GM12878 (cell line): ENCODE measurements at regions not wholly inside any gene's neighbourhood (a gene's known extent, or its start where the extent isn't known, plus 50 kb on each side); places are given as distances from the start of the nearest gene placed in this dataset.

Experiments used
- ATAC-seq: fragments of 200-7000 bp; cut with Tn5 transposase; 3 replicates; pipeline ENCODE4 v1.9.1; 2020; ENCODE audit warnings: mild to moderate bottlenecking, moderate library complexity
- BruUV-seq: library from RNA; stranded (reverse); fragments of 400-500 nt; replicated peaks from 2 replicates; lab custom pipeline; 2021; lab: Mats Ljungman, UMichigan
- CTCF ChIA-PET: fragments of 300-600 bp; sonication (Branson Sonifier 250); formaldehyde crosslinking; extraction: SDS; loops from one replicate; lab custom pipeline; 2021; ENCODE audit warnings: inconsistent platforms; lab: Yijun Ruan, JAX
- POLR2A ChIA-PET: fragments of 350-600 bp; formaldehyde crosslinking; extraction: SDS; loops from one replicate; lab custom pipeline; 2021; ENCODE audit warnings: inconsistent platforms; lab: Charles Lee
- RAD21 ChIA-PET: fragments of 300-600 bp; sonication (Branson Sonifier 250); formaldehyde crosslinking; loops from one replicate; lab custom pipeline; 2023; ENCODE audit warnings: antibody characterized with exemption; ENCODE audit not compliant: unreplicated experiment; lab: Charles Lee
- SMC1A ChIA-PET: fragments of 300-600 bp; sonication (Branson Sonifier 250); formaldehyde crosslinking; loops from one replicate; lab custom pipeline; 2023; ENCODE audit not compliant: unreplicated experiment, uncharacterized antibody; lab: Charles Lee
- DNase-seq: peaks from one replicate; pipeline ENCODE4 v3.0.0-alpha.2; 2011; ENCODE audit warnings: low read depth, low spot score
- FAIRE-seq: peaks from 3 replicates; lab custom pipeline; 2011; peaks lifted over from hg19 to GRCh38; lab: Jason Lieb, UNC
- H2AFZ ChIP-seq: 2 replicates; pipeline ENCODE4 v1.6.0; 2011; ENCODE audit warnings: low read depth, low read length, control low read depth; ENCODE audit not compliant: control insufficient read depth
- H3K27ac ChIP-seq: 2 replicates; pipeline ENCODE4 v1.5.1; 2011; ENCODE audit warnings: control low read depth; ENCODE audit not compliant: control insufficient read depth, insufficient read depth
- H3K27me3 ChIP-seq, 2 experiments: replicated peaks in 1 of 2; 2 replicates each; pipeline versions ENCODE4 v1.6.0 to v1.6.1; 2011; ENCODE audit warnings: low read length in 1 of 2; ENCODE audit not compliant: control insufficient read depth in 2 of 2, insufficient read depth in 2 of 2
- H3K36me3 ChIP-seq, 2 experiments: 2 replicates each; pipeline ENCODE4 v1.5.1; 2011; ENCODE audit warnings: low read length in 1 of 2; ENCODE audit not compliant: control insufficient read depth in 2 of 2, insufficient read depth in 2 of 2
- H3K4me1 ChIP-seq: 2 replicates; pipeline ENCODE4 v1.6.1; 2011; ENCODE audit warnings: mild to moderate bottlenecking, low read length, moderate library complexity, mixed read lengths; ENCODE audit not compliant: control insufficient read depth, insufficient read depth
- H3K4me2 ChIP-seq: 2 replicates; pipeline ENCODE4 v1.6.0; 2011; ENCODE audit warnings: control low read depth; ENCODE audit not compliant: control insufficient read depth, insufficient read depth
- H3K4me3 ChIP-seq: fragments of 200-600 bp; sonication (generic); 2 replicates; pipeline ENCODE4 v1.5.1; 2016
- H3K79me2 ChIP-seq: 2 replicates; pipeline ENCODE4 v1.6.0; 2011; ENCODE audit warnings: low read length; ENCODE audit not compliant: control insufficient read depth, insufficient read depth
- H3K9ac ChIP-seq: 2 replicates; pipeline ENCODE4 v1.8.0; 2011; ENCODE audit warnings: low read length, control low read depth, mixed read lengths; ENCODE audit not compliant: control insufficient read depth, insufficient read depth
- H3K9me3 ChIP-seq: replicated peaks from 3 replicates; pipeline ENCODE4 v1.5.1; 2011; ENCODE audit warnings: mild to moderate bottlenecking, low read length; ENCODE audit not compliant: control insufficient read depth, insufficient read depth
- H4K20me1 ChIP-seq: 2 replicates; pipeline ENCODE4 v1.6.0; 2011; ENCODE audit not compliant: control insufficient read depth, insufficient read depth
- RAD21 ChIP-seq: IDR thresholded peaks from 2 replicates; pipeline ENCODE4 v1.6.1; 2011; ENCODE audit warnings: mild to moderate bottlenecking, low read depth, low read length, moderate library complexity; ENCODE audit not compliant: insufficient read depth
- SMC3 ChIP-seq: IDR thresholded peaks from 2 replicates; pipeline ENCODE4 v1.6.1; 2011; ENCODE audit warnings: low read length, improper control_type of control experiment, borderline replicate concordance
- WGBS: methylation state at CpG from one replicate; pipeline ENCODE4 v1.1.6; 2016; ENCODE audit warnings: low lambda C conversion rate; ENCODE audit not compliant: insufficient replicate concordance, insufficient coverage; ENCODE audit errors: missing lambda C conversion rate; 5-methylcytosine and 5-hydroxymethylcytosine counted together
- in situ Hi-C: fragments of 300-500 bp; cut with MboI; formaldehyde crosslinking; loops from 9 replicates; pipeline ENCODE4 v1.14.3; 2018; ENCODE audit warnings: mixed read lengths
- intact Hi-C: fragments of 100-400 bp; cut with micrococcal nuclease; formaldehyde crosslinking; loops from one replicate; pipeline ENCODE4 v1.14.2; 2022; ENCODE audit not compliant: unreplicated experiment
- TF ChIP-seq, protein P1 (sequence below), 3 experiments: IDR thresholded peaks in 2 of 3; conservative IDR thresholded peaks in 1 of 3; 2 replicates each; pipeline ENCODE4 v1.5.1; 2011; ENCODE audit warnings: low read depth in 3 of 3, low read length in 3 of 3, mild to moderate bottlenecking in 3 of 3, control low read depth in 2 of 3, moderate library complexity in 2 of 3, inconsistent platforms in 1 of 3, mixed read lengths in 1 of 3; ENCODE audit not compliant: control insufficient read depth in 2 of 3, insufficient read depth in 1 of 3; ENCODE audit errors: extremely low read depth in 1 of 3
- TF ChIP-seq, protein P2 (sequence below): fragments of 450-650 bp; IDR thresholded peaks from 2 replicates; pipeline ENCODE4 v1.6.1; 2016; ENCODE audit warnings: mild to moderate bottlenecking, moderate library complexity, borderline replicate concordance

DNA sequence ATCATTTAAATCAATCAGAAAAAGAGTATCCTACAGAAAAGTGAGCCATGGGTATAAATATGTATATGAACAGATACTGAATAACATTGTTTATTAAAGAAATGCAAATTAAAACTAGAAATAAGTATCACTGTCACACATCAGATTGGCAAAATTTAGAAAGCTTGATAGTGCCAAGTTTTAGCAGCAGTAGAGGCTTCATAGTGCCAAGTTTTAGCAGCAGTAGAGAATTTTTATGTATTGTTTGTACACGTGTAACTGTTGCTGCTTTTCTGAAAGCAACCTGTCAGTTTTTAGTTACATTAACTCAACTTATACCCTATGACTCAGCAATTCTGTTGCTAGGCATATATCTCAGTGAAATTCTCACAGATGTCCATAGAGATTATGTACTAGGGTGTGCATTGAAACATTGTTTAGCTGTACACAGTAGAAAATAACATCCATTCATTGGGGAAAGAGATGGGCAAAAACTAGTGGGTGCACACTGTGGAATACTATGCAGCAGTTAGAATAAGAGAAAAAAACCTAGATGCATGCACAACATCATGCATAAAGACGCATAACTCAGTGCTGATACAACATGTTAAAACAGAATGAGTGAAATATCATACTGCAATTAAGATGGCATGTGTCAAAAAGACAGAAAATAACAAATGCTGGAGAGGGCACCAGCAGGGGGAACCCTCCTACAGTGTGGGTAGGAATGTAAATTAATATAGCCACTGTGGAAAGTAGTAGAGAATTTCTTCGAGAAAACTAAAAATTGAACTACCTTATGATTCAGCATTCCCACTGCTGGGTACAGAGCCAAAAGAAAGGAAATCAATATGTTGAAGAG, 294.5 kb upstream of the NT5C1B start:
- 20% methylated on average over 3 of the region's 3 CpGs for whole genome bisulfite sequencing
- RAD21 ChIA-PET = no interaction called here
- H3K79me2 ChIP-seq = no peaks in the 10 kb centered on the region
- TF ChIP-seq RAD21 = peak; percentile 50; the same call in 1 of the 2 replicates
- TF ChIP-seq, protein P1, sequence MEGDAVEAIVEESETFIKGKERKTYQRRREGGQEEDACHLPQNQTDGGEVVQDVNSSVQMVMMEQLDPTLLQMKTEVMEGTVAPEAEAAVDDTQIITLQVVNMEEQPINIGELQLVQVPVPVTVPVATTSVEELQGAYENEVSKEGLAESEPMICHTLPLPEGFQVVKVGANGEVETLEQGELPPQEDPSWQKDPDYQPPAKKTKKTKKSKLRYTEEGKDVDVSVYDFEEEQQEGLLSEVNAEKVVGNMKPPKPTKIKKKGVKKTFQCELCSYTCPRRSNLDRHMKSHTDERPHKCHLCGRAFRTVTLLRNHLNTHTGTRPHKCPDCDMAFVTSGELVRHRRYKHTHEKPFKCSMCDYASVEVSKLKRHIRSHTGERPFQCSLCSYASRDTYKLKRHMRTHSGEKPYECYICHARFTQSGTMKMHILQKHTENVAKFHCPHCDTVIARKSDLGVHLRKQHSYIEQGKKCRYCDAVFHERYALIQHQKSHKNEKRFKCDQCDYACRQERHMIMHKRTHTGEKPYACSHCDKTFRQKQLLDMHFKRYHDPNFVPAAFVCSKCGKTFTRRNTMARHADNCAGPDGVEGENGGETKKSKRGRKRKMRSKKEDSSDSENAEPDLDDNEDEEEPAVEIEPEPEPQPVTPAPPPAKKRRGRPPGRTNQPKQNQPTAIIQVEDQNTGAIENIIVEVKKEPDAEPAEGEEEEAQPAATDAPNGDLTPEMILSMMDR (IDR thresholded peaks at IDR 0.05 in 2 of 3, conservative IDR thresholded peaks at IDR 0.05 in 1 of 3; ENCODE audit: control insufficient read depth in 2 of 3, extremely low read depth in 1 of 3, insufficient read depth in 1 of 3, low read depth in 3 of 3, low read length in 3 of 3) = peak; percentile 36 to 45 (median 38); a peak in 4 of 6 replicates
- peak; percentile 54; the same call in 1 of the 2 replicates for TF ChIP-seq SMC3
- TF ChIP-seq, protein P2, sequence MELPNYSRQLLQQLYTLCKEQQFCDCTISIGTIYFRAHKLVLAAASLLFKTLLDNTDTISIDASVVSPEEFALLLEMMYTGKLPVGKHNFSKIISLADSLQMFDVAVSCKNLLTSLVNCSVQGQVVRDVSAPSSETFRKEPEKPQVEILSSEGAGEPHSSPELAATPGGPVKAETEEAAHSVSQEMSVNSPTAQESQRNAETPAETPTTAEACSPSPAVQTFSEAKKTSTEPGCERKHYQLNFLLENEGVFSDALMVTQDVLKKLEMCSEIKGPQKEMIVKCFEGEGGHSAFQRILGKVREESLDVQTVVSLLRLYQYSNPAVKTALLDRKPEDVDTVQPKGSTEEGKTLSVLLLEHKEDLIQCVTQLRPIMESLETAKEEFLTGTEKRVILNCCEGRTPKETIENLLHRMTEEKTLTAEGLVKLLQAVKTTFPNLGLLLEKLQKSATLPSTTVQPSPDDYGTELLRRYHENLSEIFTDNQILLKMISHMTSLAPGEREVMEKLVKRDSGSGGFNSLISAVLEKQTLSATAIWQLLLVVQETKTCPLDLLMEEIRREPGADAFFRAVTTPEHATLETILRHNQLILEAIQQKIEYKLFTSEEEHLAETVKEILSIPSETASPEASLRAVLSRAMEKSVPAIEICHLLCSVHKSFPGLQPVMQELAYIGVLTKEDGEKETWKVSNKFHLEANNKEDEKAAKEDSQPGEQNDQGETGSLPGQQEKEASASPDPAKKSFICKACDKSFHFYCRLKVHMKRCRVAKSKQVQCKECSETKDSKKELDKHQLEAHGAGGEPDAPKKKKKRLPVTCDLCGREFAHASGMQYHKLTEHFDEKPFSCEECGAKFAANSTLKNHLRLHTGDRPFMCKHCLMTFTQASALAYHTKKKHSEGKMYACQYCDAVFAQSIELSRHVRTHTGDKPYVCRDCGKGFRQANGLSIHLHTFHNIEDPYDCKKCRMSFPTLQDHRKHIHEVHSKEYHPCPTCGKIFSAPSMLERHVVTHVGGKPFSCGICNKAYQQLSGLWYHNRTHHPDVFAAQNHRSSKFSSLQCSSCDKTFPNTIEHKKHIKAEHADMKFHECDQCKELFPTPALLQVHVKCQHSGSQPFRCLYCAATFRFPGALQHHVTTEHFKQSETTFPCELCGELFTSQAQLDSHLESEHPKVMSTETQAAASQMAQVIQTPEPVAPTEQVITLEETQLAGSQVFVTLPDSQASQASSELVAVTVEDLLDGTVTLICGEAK = no peak
- TF ChIP-seq, all 136 proteins: peak for 3
- H3K9ac ChIP-seq = no peak overlapping the region
- no peaks in the 10 kb centered on the region for H3K36me3 ChIP-seq
- no peak for DNase-seq
- ChIA-PET POLR2A (no interaction called here), SMC1A (no interaction called here), CTCF (no interaction called here)
- no peaks in the 10 kb centered on the region for H4K20me1 ChIP-seq
- H3K4me1 ChIP-seq = no peaks in the 10 kb centered on the region
- intact Hi-C loops = loop anchor here (1.0 to 5.0 kb wide), 2 partner anchors 479 to 978 kb away; no protein-coding TSS in a partner anchor
- H3K9me3 ChIP-seq = no peaks in the 10 kb centered on the region
- no peak overlapping the region for H3K4me2 ChIP-seq
- no peak for FAIRE-seq
- H3K4me3 ChIP-seq = no peak overlapping the region
- no peak overlapping the region for H2AFZ ChIP-seq
- H3K27ac ChIP-seq = no peak overlapping the region
- in situ Hi-C loops = no loop called here
- ATAC-seq = peak; percentile 55; the same call in 1 of the 3 replicates
- no TSS peak for BruUV-seq
- H3K27me3 ChIP-seq = no peaks in the 10 kb centered on the region
